H9 (cell line): ENCODE measurements at regions not wholly inside any gene's neighbourhood (a gene's known extent, or its start where the extent isn't known, plus 50 kb on each side); places are given as distances from the start of the nearest gene placed in this dataset.

Experiments
- DNase-seq: peaks from one replicate; pipeline ENCODE4 v3.0.0-alpha.2; 2017
- H2AFZ ChIP-seq: one replicate; pipeline ENCODE4 v1.6.1; 2013; ENCODE audit warnings: mild to moderate bottlenecking, low read length, control low read depth, moderate library complexity
- H2AK5ac ChIP-seq: 2 replicates; pipeline ENCODE4 v1.6.1; 2013; ENCODE audit warnings: low read length, control low read depth, mixed read lengths; ENCODE audit not compliant: insufficient read length
- H2BK120ac ChIP-seq: one replicate; pipeline ENCODE4 v1.6.1; 2013; ENCODE audit warnings: low read depth, mild to moderate bottlenecking, low read length, control low read depth, inconsistent platforms; ENCODE audit not compliant: poor library complexity, severe bottlenecking
- H2BK12ac ChIP-seq: 2 replicates; pipeline ENCODE4 v1.6.1; 2013; ENCODE audit warnings: low read length, control low read depth, mixed read lengths, low read depth; ENCODE audit not compliant: insufficient read length
- H2BK15ac ChIP-seq: 2 replicates; pipeline ENCODE4 v1.6.1; 2013; ENCODE audit warnings: low read depth, low read length, control low read depth
- H2BK20ac ChIP-seq: one replicate; pipeline ENCODE4 v1.6.1; 2013; ENCODE audit warnings: low read depth, mild to moderate bottlenecking, low read length, control low read depth, inconsistent platforms; ENCODE audit not compliant: poor library complexity, severe bottlenecking
- H2BK5ac ChIP-seq: 2 replicates; pipeline ENCODE4 v1.6.1; 2013; ENCODE audit warnings: low read length, control low read depth, mixed read lengths; ENCODE audit not compliant: insufficient read length
- H3K14ac ChIP-seq: 2 replicates; pipeline ENCODE4 v1.6.1; 2013; ENCODE audit warnings: low read length, control low read depth; ENCODE audit not compliant: insufficient read depth
- H3K18ac ChIP-seq: 2 replicates; pipeline ENCODE4 v1.6.1; 2013; ENCODE audit warnings: low read depth, mild to moderate bottlenecking, mixed read lengths, low read length, control low read depth; ENCODE audit not compliant: insufficient read length
- H3K23ac ChIP-seq: 2 replicates; pipeline ENCODE4 v1.6.1; 2013; ENCODE audit warnings: low read length, control low read depth, mixed read lengths, low read depth; ENCODE audit not compliant: insufficient read length
- H3K23me2 ChIP-seq: 2 replicates; pipeline ENCODE4 v1.6.1; 2013; ENCODE audit warnings: low read depth, mild to moderate bottlenecking, mixed read lengths, low read length, control low read depth; ENCODE audit not compliant: insufficient read length, poor library complexity, severe bottlenecking
- H3K27ac ChIP-seq: 2 replicates; pipeline ENCODE4 v1.5.1; 2013; ENCODE audit warnings: low read length, control low read depth, mixed read lengths, low read depth; ENCODE audit not compliant: insufficient read length
- H3K27me3 ChIP-seq: 2 replicates; pipeline ENCODE4 v1.6.1; 2013; ENCODE audit warnings: low read length, control low read depth, inconsistent platforms; ENCODE audit not compliant: insufficient read depth
- H3K4ac ChIP-seq: 2 replicates; pipeline ENCODE4 v1.6.1; 2013; ENCODE audit warnings: low read depth, mild to moderate bottlenecking, control low read depth, inconsistent platforms, low read length, moderate library complexity
- H3K4me1 ChIP-seq: 2 replicates; pipeline ENCODE4 v1.6.1; 2013; ENCODE audit warnings: low read length, control low read depth, inconsistent platforms; ENCODE audit not compliant: insufficient read depth
- H3K4me2 ChIP-seq: 2 replicates; pipeline ENCODE4 v1.6.1; 2013; ENCODE audit warnings: low read length, control low read depth, mixed read lengths; ENCODE audit not compliant: insufficient read length, insufficient read depth
- H3K56ac ChIP-seq: 2 replicates; pipeline ENCODE4 v1.6.1; 2013; ENCODE audit warnings: low read depth, mild to moderate bottlenecking, mixed read lengths, low read length, control low read depth; ENCODE audit not compliant: insufficient read length
- H3K79me1 ChIP-seq: 2 replicates; pipeline ENCODE4 v1.6.1; 2013; ENCODE audit warnings: low read depth, mild to moderate bottlenecking, moderate library complexity, low read length, control low read depth, inconsistent platforms; ENCODE audit not compliant: insufficient read depth, poor library complexity, severe bottlenecking
- H3K79me2 ChIP-seq: 2 replicates; pipeline ENCODE4 v1.6.1; 2013; ENCODE audit warnings: low read length, control low read depth, inconsistent platforms; ENCODE audit not compliant: insufficient read depth
- H3K9ac ChIP-seq: 2 replicates; pipeline ENCODE4 v1.6.1; 2013; ENCODE audit warnings: low read length, control low read depth, mixed read lengths; ENCODE audit not compliant: insufficient read length; ENCODE audit errors: extremely low read depth
- H3K9me3 ChIP-seq: one replicate; pipeline ENCODE4 v1.6.1; 2013; ENCODE audit warnings: low read depth, low read length, inconsistent platforms; ENCODE audit not compliant: control insufficient read depth
- H3T11ph ChIP-seq: one replicate; pipeline ENCODE4 v1.6.1; 2013; ENCODE audit warnings: mild to moderate bottlenecking, low read length, control low read depth, inconsistent platforms
- H4K20me1 ChIP-seq: one replicate; pipeline ENCODE4 v1.6.1; 2013; ENCODE audit not compliant: control insufficient read depth, insufficient read length, insufficient read depth
- H4K5ac ChIP-seq: 2 replicates; pipeline ENCODE4 v1.6.1; 2013; ENCODE audit warnings: low read depth, mild to moderate bottlenecking, mixed read lengths, low read length, control low read depth; ENCODE audit not compliant: insufficient read length
- H4K8ac ChIP-seq: replicated peaks from 2 replicates; pipeline ENCODE4 v1.6.1; 2013; ENCODE audit warnings: low read length, control low read depth, mixed read lengths, low read depth; ENCODE audit not compliant: insufficient read length
- H4K91ac ChIP-seq: 2 replicates; pipeline ENCODE4 v1.6.1; 2013; ENCODE audit warnings: low read depth, mild to moderate bottlenecking, moderate library complexity, mixed read lengths, low read length, control low read depth; ENCODE audit not compliant: insufficient read length
- H3K27ac Mint-ChIP-seq, 3 experiments: 2 replicates in 2 of 3; 3 replicates in 1 of 3; pipeline ENCODE4 v1.8.0; 2020 to 2021; ENCODE audit warnings: mixed read lengths in 3 of 3, mild to moderate bottlenecking in 1 of 3, moderate library complexity in 1 of 3
- H3K27me3 Mint-ChIP-seq: 2 replicates; pipeline ENCODE4 v1.8.0; 2021; ENCODE audit warnings: low read depth, mild to moderate bottlenecking, moderate library complexity, mixed read lengths
- H3K36me3 Mint-ChIP-seq, 3 experiments: 2 replicates in 2 of 3; 3 replicates in 1 of 3; pipeline ENCODE4 v1.8.0; 2020 to 2021; ENCODE audit warnings: low read depth in 3 of 3, mixed read lengths in 3 of 3; ENCODE audit not compliant: insufficient read depth in 1 of 3
- H3K4me1 Mint-ChIP-seq, 2 experiments: 2 replicates each; pipeline ENCODE4 v1.8.0; 2020; ENCODE audit warnings: mixed read lengths in 2 of 2
- H3K4me3 Mint-ChIP-seq, 2 experiments: 2 replicates in 1 of 2; 3 replicates in 1 of 2; pipeline ENCODE4 v1.8.0; 2020 to 2021; ENCODE audit warnings: mild to moderate bottlenecking in 2 of 2, mixed read lengths in 2 of 2, moderate library complexity in 1 of 2
- H3K9me3 Mint-ChIP-seq, 2 experiments: 2 replicates in 1 of 2; 3 replicates in 1 of 2; pipeline ENCODE4 v1.8.0; 2020; ENCODE audit warnings: mild to moderate bottlenecking in 2 of 2, mixed read lengths in 2 of 2, moderate library complexity in 1 of 2
- CTCF ChIP-seq: fragments of 200-600 bp; sonication (generic); conservative IDR thresholded peaks from 3 replicates; pipeline ENCODE4 v1.8.0; 2021; ENCODE audit warnings: antibody characterized with exemption, mild to moderate bottlenecking
- WGBS: extraction: QIAGEN DNeasy Blood & Tissue Kit; methylation state at CpG from one replicate; pipeline ENCODE4 v1.1.7; 2013; ENCODE audit warnings: missing lambda C conversion rate, low lambda C conversion rate, mixed read lengths; ENCODE audit not compliant: insufficient read length; ENCODE audit errors: extremely low coverage; 5-methylcytosine and 5-hydroxymethylcytosine counted together

DNA sequence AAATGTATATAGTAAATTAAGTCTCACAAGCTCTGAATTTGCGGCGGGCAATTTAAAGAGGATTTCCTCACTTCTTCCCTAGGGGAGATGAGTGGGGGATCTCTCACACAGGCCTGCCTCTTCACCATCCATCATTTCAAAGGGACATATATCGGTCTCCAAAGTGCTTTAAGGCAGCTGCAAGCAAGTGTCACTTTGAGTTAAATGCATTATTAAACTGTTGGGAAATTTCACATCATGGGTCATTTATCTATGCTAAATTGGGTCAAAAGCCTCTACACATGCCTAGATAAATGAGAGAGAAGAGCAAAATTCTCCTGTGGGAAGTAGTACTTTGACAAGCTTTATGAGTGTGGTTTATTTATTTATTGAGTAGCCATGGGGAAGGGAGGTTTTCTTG, 1106.1 kb upstream of the GOT2 start:
- no peak overlapping the region for H2BK12ac ChIP-seq
- H3K27me3 ChIP-seq: no peaks in the 10 kb centered on the region
- Mint-ChIP-seq H3K27me3 (no peaks in the 10 kb centered on the region), H3K4me1 (peaks cover 2% of the 10 kb centered on the region in 2 experiments; a peak in 2 of 4 replicates), H3K4me3 (no peak overlapping the region), H3K36me3 (peaks cover 7 to 15% (median 8%) of the 10 kb centered on the region in 3 experiments; a peak in 6 of 7 replicates), H3K9me3 (peaks cover 15 to 16% of the 10 kb centered on the region in 2 experiments), H3K27ac (no peak overlapping the region)
- H2AK5ac ChIP-seq: no peak overlapping the region
- no peaks in the 10 kb centered on the region for H4K20me1 ChIP-seq
- H2BK5ac ChIP-seq: no peak overlapping the region
- H3K27ac ChIP-seq: no peak overlapping the region
- no peaks in the 10 kb centered on the region for H3K79me1 ChIP-seq
- no peak overlapping the region for H3K9ac ChIP-seq
- H2BK20ac ChIP-seq: no peak overlapping the region
- H3K9me3 ChIP-seq: no peaks in the 10 kb centered on the region
- no peaks in the 10 kb centered on the region for H3K23me2 ChIP-seq
- no peak for TF ChIP-seq CTCF
- no CpG with 5 or more reads among the region's 3 CpGs for WGBS
- no peak overlapping the region for H4K5ac ChIP-seq
- H3K23ac ChIP-seq: no peak overlapping the region
- H3T11ph ChIP-seq: no peak overlapping the region
- H3K4ac ChIP-seq: no peak overlapping the region
- H3K4me1 ChIP-seq: no peaks in the 10 kb centered on the region
- H3K4me2 ChIP-seq: no peak overlapping the region
- H3K14ac ChIP-seq: no peak overlapping the region
- no peaks in the 10 kb centered on the region for H3K79me2 ChIP-seq
- H2AFZ ChIP-seq: no peak overlapping the region
- no peak overlapping the region for H2BK15ac ChIP-seq
- no peak overlapping the region for H4K91ac ChIP-seq
- H4K8ac ChIP-seq: no peak overlapping the region
- no peak overlapping the region for H3K18ac ChIP-seq
- no peak overlapping the region for H2BK120ac ChIP-seq
- no peak overlapping the region for H3K56ac ChIP-seq
- DNase-seq: no peak
